HCT116 (cell line): ENCODE measurements at regions not wholly inside any gene's neighbourhood (a gene's known extent, or its start where the extent isn't known, plus 50 kb on each side); places are given as distances from the start of the nearest gene placed in this dataset.

ENCODE experiments used
- CTCF ChIP-seq, 3 experiments: fragments of 200-600 bp in 1 of 3; sonication (generic) in 1 of 3; IDR thresholded peaks in 2 of 3; conservative IDR thresholded peaks in 1 of 3; 2 replicates each; pipeline ENCODE4 v1.5.1; 2012 to 2017; ENCODE audit warnings: low read depth in 2 of 3, low read length in 2 of 3, antibody characterized with exemption in 1 of 3, borderline replicate concordance in 1 of 3, control low read depth in 1 of 3, mild to moderate bottlenecking in 1 of 3, mixed read lengths in 1 of 3, mixed run types in 1 of 3, moderate library complexity in 1 of 3; ENCODE audit not compliant: insufficient read depth in 1 of 3
- EZH2 ChIP-seq: fragments of 200-600 bp; sonication (generic); IDR thresholded peaks from 2 replicates; pipeline ENCODE4 v1.6.1; 2017; ENCODE audit warnings: antibody characterized with exemption, mixed run types
- EZH2phosphoT487 ChIP-seq: fragments of 200-600 bp; IDR thresholded peaks from 2 replicates; pipeline ENCODE4 v1.6.1; 2018; ENCODE audit warnings: antibody characterized with exemption, borderline replicate concordance
- MAX ChIP-seq: IDR thresholded peaks from 2 replicates; pipeline ENCODE4 v1.6.1; 2012
- POLR2A ChIP-seq: IDR thresholded peaks from 2 replicates; pipeline ENCODE4 v1.7.0; 2011; ENCODE audit warnings: borderline replicate concordance; ENCODE audit not compliant: insufficient read depth, insufficient read length; ENCODE audit errors: extremely low read depth
- POLR2AphosphoS5 ChIP-seq: IDR thresholded peaks from 2 replicates; pipeline ENCODE4 v1.6.1; 2011; ENCODE audit warnings: mild to moderate bottlenecking, low read depth, low read length, moderate library complexity
- REST ChIP-seq: IDR thresholded peaks from 2 replicates; pipeline ENCODE4 v1.6.1; 2012; ENCODE audit warnings: low read depth
- SP1 ChIP-seq: IDR thresholded peaks from 2 replicates; pipeline ENCODE4 v1.6.1; 2012; ENCODE audit warnings: low read depth
- YY1 ChIP-seq: IDR thresholded peaks from 2 replicates; pipeline ENCODE4 v1.6.1; 2011; ENCODE audit warnings: low read length, low read depth, moderate library complexity, mild to moderate bottlenecking; ENCODE audit not compliant: insufficient replicate concordance; ENCODE audit errors: extremely low read depth

- TF ChIP-seq MAX (no peak), SP1 (no peak), POLR2A (no peak), YY1 (no peak), CTCF (IDR thresholded peaks at IDR 0.05 in 2 of 3, conservative IDR thresholded peaks at IDR 0.05 in 1 of 3; ENCODE audit: borderline replicate concordance in 1 of 3, insufficient read depth in 1 of 3, low read depth in 2 of 3, low read length in 2 of 3) (peak in 2 of 3 experiments; percentile 50 to 55; a peak in 4 of 6 replicates), REST (no peak), EZH2phosphoT487 (no peak), EZH2 (no peak), POLR2AphosphoS5 (no peak)
Observed at GRCh38 chr13:97753942-97754670, 199.4 kb upstream of the IPO5 start.
